Memory B cell (primary cell): ENCODE measurements at regions not wholly inside any gene's neighbourhood (a gene's known extent, or its start where the extent isn't known, plus 50 kb on each side); places are given as distances from the start of the nearest gene placed in this dataset.
"Not testable (repeated sequence)": the region's sequence is repeated elsewhere in the genome, so short reads cannot be mapped to it uniquely, and the experiment has no call there.

Experiments used
- ATAC-seq: fragments of 150-1000 bp; cut with Tn5 transposase; 2 replicates; pipeline ENCODE4 v1.10.0; 2021; ENCODE audit warnings: low read depth, mild to moderate bottlenecking, moderate library complexity
- DNase-seq, 2 donors: peaks; one replicate each; pipeline ENCODE4 v3.0.0; 2022; ENCODE audit warnings: low spot score in 2 of 2
- H3K27ac Mint-ChIP-seq: one replicate; pipeline ENCODE4 v1.8.0; 2022; ENCODE audit warnings: mild to moderate bottlenecking, moderate library complexity, mixed read lengths
- H3K27me3 Mint-ChIP-seq: one replicate; pipeline ENCODE4 v1.8.0; 2022; ENCODE audit warnings: mixed read lengths
- H3K36me3 Mint-ChIP-seq: one replicate; pipeline ENCODE4 v1.8.0; 2022; ENCODE audit warnings: mild to moderate bottlenecking, mixed read lengths
- H3K4me1 Mint-ChIP-seq: one replicate; pipeline ENCODE4 v1.8.0; 2022; ENCODE audit warnings: mixed read lengths
- H3K4me3 Mint-ChIP-seq: one replicate; pipeline ENCODE4 v1.8.0; 2022; ENCODE audit warnings: mild to moderate bottlenecking, moderate library complexity, mixed read lengths
- H3K9me3 Mint-ChIP-seq: one replicate; pipeline ENCODE4 v1.8.0; 2022; ENCODE audit warnings: mixed read lengths

DNA sequence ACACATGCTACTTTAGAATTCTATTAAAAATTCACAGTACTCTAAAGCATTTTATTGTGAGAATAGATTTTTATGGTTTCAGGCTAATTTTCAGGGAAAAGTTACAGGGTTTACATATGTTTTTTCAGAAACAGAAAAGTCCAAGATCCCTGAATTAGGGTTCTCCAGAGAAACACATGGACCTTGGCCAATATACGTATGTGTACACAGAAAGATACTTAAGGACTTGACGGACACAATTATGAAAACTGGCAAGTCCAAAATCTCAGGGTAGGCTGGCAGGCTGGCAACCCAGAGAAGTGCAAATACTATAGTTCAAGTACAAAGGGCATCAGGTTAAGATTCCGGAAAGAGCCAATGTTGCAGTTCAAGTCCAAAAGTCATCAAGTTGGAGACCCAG, 1897.8 kb upstream of the PCDH10 start:
- Mint-ChIP-seq H3K36me3 (no peaks in the 10 kb centered on the region), H3K9me3 (no peaks in the 10 kb centered on the region), H3K27ac (no peak overlapping the region), H3K4me3 (no peak overlapping the region), H3K27me3 (no peaks in the 10 kb centered on the region), H3K4me1 (no peaks in the 10 kb centered on the region)
- no peak for ATAC-seq
- DNase-seq: no peak

DNA sequence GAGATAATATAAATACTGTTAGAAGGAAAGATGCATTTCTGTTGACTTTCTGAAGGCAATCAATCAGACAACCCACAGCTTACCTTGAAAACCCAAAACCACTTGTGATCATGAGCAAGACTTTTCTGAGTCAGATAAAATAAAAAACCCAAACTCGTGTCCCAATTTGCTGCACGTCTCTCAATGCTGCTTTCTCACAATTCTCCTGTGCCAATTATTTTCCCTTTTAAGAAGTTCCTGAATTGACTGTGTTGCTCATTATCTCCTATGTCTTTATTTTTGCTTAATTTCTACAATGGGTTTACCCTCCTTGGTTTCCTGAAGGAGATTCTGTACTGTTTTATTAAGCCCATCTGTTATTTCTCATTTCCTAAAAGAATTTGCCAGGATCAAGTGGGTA, 1891.9 kb upstream of the PCDH10 start:
- no peaks in the 10 kb centered on the region for H3K4me1 Mint-ChIP-seq
- ATAC-seq (no peak), DNase-seq (no peak)
- no peaks in the 10 kb centered on the region for H3K36me3 Mint-ChIP-seq
- no peak overlapping the region for H3K4me3 Mint-ChIP-seq
- peaks cover 3% of the 10 kb centered on the region for H3K9me3 Mint-ChIP-seq
- no peak overlapping the region for H3K27ac Mint-ChIP-seq
- H3K27me3 Mint-ChIP-seq: no peaks in the 10 kb centered on the region

DNA sequence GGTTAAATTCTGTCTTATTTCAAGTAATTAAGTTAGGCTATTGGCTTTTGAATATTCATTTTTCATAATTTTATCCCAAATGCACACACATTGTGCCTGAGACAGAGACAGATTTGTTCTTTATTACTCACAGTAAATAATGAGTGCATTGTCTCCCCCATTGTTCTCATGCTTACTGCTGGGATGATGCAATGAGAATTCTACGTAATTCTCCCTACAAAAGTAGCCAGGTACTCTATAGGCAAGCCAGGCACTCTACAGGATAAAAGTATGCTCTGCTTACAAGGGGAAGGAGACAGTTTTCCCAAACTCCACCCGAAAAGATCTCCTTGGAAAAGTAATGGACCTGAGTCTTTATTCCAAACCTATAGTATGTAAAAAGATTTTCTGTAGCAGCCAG, 1890.7 kb upstream of the PCDH10 start:
- H3K36me3 Mint-ChIP-seq: no peaks in the 10 kb centered on the region
- H3K4me3 Mint-ChIP-seq: no peak overlapping the region
- ATAC-seq: no peak
- no peak for DNase-seq
- H3K9me3 Mint-ChIP-seq: peaks cover 3% of the 10 kb centered on the region
- H3K4me1 Mint-ChIP-seq: no peaks in the 10 kb centered on the region
- no peaks in the 10 kb centered on the region for H3K27me3 Mint-ChIP-seq
- no peak overlapping the region for H3K27ac Mint-ChIP-seq

DNA sequence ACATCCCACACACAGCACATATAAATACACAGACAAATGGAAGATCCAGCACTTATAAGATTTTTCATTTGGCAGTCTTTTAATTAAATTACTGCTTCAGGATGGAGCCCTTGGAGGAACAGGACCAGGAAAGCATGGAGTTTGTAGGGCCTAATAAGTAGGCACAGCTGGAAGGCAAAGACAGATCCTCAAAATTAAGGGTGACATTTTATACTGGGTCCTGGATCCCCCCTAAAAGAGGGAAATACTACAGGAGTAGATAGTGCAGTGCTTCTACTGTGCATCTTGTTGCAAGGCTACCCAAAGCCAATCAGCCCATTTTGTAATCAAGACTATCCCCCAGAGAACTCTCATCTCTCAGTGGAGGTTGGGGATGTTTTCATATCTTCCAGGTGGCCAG, 1860.7 kb upstream of the PCDH10 start:
- Mint-ChIP-seq H3K4me1 (no peaks in the 10 kb centered on the region), H3K27ac (no peak overlapping the region), H3K27me3 (no peaks in the 10 kb centered on the region), H3K36me3 (no peaks in the 10 kb centered on the region), H3K9me3 (peaks cover 7% of the 10 kb centered on the region), H3K4me3 (no peak overlapping the region)
- DNase-seq (no peak), ATAC-seq (no peak)

DNA sequence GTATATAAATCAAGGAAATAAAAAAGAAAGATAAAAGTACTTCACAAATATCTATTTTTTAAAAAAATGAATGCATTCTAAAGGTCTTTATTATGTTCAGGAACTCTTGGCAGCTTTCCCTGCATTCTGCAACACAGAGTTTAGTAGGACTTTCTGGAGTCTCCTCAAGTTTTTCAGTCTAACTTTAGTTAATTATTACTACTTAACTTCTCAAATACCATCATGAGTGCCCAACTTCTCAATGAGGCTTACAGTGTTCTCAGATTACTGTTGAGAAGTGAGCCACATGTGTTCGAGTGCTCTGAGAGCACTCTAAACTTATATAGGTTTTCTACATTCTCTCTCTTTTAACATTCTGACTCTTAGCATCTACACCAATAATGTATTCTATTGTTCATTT, 1852.9 kb upstream of the PCDH10 start:
- Mint-ChIP-seq H3K9me3 (peaks cover 1% of the 10 kb centered on the region), H3K27ac (no peak overlapping the region), H3K36me3 (no peaks in the 10 kb centered on the region), H3K27me3 (no peaks in the 10 kb centered on the region), H3K4me1 (no peaks in the 10 kb centered on the region), H3K4me3 (no peak overlapping the region)
- DNase-seq (no peak), ATAC-seq (no peak)

DNA sequence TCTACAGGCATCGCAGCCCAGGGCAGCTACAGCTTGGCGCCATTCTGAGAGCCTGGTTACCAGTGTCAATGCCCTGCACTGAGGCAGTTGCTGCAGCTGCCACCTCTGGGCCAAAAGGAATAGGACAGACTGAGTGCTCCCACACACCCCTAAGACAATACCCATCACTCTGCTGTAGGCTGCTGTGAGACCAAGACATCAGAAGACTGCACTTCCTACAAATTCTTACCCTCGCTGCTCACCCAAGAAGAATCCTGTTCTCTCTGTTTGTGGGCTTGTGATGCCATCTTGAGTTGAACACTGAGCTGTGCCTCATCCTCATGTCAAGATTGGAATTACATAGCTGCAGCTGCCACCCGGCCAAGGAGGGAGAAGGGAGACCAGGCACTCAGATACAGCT, 1847.0 kb upstream of the PCDH10 start:
- Mint-ChIP-seq H3K36me3 (no peaks in the 10 kb centered on the region), H3K4me3 (no peak overlapping the region), H3K9me3 (peaks cover 3% of the 10 kb centered on the region), H3K4me1 (no peaks in the 10 kb centered on the region), H3K27me3 (no peaks in the 10 kb centered on the region), H3K27ac (no peak overlapping the region)
- DNase-seq (no peak), ATAC-seq (no peak)

DNA sequence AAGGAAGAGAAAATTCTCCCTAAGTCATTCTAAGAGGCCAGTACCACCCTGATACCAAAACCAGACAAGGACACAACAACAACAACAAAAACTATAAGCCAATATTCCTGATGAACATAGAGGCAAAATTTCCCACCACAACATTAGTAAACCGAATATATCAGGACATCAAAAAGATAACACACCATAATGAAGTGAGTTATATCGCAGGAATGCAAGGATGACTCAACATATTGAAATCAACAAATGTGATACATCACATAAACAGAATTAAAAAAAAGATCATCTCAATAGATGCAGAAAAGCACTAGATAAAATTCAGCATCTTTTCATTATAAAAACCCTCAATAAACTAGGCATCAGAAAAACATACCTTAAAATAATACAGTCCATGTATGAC, 1844.4 kb upstream of the PCDH10 start:
- Mint-ChIP-seq H3K4me1 (no peaks in the 10 kb centered on the region), H3K9me3 (peaks cover 3% of the 10 kb centered on the region), H3K4me3 (no peak overlapping the region), H3K27me3 (no peaks in the 10 kb centered on the region), H3K27ac (no peak overlapping the region), H3K36me3 (no peaks in the 10 kb centered on the region)
- ATAC-seq (no peak), DNase-seq (no peak)

DNA sequence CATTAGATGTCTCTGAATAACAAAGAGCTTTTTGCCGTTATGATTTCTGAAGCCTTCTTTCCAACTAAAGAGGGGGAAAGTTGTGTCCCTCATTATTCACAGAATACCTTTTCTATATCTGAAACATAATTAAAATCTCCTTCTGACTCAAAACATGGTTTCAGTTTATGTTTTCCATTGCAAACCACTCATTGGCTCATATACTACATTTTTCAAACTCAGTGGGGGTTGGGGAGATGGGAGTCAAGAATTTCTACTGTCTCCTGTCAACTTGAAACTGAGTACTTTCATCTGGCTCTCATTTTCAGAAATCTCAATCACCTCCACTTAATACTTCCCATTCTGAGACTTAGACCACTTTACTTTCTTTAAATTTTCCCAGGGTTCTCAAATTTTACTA, 1839.5 kb upstream of the PCDH10 start:
- Mint-ChIP-seq H3K4me1 (no peaks in the 10 kb centered on the region), H3K27me3 (no peaks in the 10 kb centered on the region), H3K36me3 (no peaks in the 10 kb centered on the region), H3K9me3 (peaks cover 4% of the 10 kb centered on the region), H3K4me3 (no peak overlapping the region), H3K27ac (no peak overlapping the region)
- ATAC-seq (no peak), DNase-seq (no peak)

DNA sequence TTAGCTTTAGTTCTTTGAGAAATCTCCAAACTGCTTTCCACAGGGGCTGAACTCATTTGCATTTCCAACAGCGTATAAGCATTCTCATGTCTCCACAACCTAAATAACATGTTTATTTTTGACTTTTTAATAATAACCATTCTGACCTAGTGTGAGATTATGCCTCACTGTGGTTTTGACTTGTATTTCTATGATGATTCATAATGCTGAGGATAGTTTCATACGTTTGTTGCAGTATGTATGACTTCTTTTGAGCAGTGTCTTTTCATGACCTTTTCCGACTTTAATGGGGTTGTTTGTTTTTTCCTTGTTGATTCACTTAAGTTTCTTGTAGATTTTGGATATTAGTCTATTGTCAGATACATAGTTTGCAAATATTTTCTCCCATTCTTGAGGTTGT, 1833.0 kb upstream of the PCDH10 start:
- peaks cover 5% of the 10 kb centered on the region for H3K9me3 Mint-ChIP-seq
- ATAC-seq (no peak), DNase-seq (no peak)

DNA sequence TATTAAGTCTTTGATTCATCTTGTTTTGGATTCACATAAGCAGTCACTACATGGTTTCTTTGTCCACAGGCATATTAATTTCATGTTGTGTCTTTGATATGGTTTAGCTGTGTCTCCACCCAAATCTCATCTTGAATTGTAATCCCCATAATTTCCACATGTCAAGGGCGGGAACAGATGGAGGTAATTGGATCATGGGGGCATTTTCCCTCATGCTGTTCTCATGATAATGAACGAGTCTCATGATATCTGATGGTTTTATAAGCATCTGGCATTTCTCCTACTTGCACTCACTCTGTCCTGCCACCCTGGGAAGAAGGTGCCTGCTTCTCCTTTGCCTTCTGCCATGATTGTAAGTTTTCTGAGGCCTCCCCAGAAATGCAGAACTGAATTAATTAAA, 1811.2 kb upstream of the PCDH10 start:
- ATAC-seq (no peak), DNase-seq (no peak)
- H3K27me3 Mint-ChIP-seq: no peaks in the 10 kb centered on the region
- H3K4me1 Mint-ChIP-seq: no peaks in the 10 kb centered on the region
- H3K27ac Mint-ChIP-seq: no peak overlapping the region
- no peaks in the 10 kb centered on the region for H3K9me3 Mint-ChIP-seq
- no peaks in the 10 kb centered on the region for H3K36me3 Mint-ChIP-seq
- no peak overlapping the region for H3K4me3 Mint-ChIP-seq

More for the DNA sequence above, 1833.0 kb upstream of the PCDH10 start:
- Mint-ChIP-seq H3K27ac (no peak overlapping the region), H3K27me3 (no peaks in the 10 kb centered on the region), H3K36me3 (no peaks in the 10 kb centered on the region), H3K4me1 (no peaks in the 10 kb centered on the region), H3K4me3 (no peak overlapping the region)

DNA sequence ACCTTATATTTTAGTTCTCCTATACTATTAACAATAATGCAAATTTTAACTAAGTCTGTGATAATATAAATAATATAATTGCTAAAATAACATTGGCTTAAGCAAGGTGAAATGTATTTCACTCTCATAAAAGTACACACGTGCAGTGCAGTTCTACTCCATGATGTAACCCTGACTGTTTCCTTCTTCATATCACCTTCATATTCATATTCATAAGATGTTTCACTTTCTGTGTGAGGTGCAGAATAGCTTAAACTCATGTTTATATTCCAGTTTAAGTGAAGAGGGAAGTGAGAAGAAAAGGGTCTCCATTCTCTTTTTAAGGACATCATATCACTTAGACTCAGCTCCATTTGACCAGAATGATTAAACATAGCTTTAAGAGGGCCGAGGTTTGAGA, 1810.0 kb upstream of the PCDH10 start:
- no peak for DNase-seq
- ATAC-seq: no peak
- Mint-ChIP-seq H3K9me3 (no peaks in the 10 kb centered on the region), H3K36me3 (no peaks in the 10 kb centered on the region), H3K4me1 (no peaks in the 10 kb centered on the region), H3K4me3 (no peak overlapping the region), H3K27ac (no peak overlapping the region), H3K27me3 (no peaks in the 10 kb centered on the region)

DNA sequence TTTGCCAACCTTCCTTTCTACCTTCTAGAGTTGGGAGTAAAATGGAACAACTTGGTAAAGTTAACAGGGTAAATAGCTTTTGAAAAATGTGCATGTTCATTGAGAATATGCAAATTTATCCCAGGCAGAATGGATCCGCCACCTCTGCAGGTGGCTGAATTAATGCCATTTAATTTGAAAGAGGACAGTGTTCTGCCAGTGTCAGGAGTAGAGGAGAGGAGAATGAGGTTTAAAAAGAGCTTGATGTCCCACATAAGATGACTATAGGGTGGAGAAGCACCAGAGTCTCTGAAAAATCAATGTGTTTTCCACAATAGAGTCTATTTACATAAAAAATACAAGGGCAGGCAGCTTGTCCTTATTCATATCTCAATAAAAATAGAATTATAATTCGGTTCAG, 1804.3 kb upstream of the PCDH10 start:
- DNase-seq (no peak), ATAC-seq (no peak)
- Mint-ChIP-seq H3K27ac (no peak overlapping the region), H3K27me3 (no peaks in the 10 kb centered on the region), H3K9me3 (peaks cover 2% of the 10 kb centered on the region), H3K36me3 (no peaks in the 10 kb centered on the region), H3K4me1 (no peaks in the 10 kb centered on the region), H3K4me3 (no peak overlapping the region)

DNA sequence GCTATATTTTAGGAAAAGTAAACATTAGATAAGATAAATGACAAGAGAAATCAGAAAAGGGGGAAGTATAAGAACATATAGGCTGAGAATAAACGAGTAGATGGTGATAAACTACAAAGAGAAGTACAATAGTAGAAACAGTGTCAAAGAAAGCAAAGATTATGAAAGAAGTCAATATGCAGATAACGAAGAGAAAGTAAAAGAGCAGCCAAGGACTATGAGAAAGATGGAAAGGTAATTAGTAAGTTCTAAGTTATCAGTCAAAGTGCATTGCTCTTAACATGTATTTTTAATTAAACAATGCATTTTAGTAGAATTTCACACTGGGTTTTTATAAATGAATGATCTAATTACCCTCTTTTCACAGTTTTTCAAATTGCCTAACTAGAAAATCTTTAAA, 1801.3 kb upstream of the PCDH10 start:
- Mint-ChIP-seq H3K4me1 (no peaks in the 10 kb centered on the region), H3K36me3 (no peaks in the 10 kb centered on the region), H3K4me3 (no peak overlapping the region), H3K9me3 (peaks cover 2% of the 10 kb centered on the region), H3K27me3 (no peaks in the 10 kb centered on the region), H3K27ac (no peak overlapping the region)
- no peak for ATAC-seq
- no peak for DNase-seq

DNA sequence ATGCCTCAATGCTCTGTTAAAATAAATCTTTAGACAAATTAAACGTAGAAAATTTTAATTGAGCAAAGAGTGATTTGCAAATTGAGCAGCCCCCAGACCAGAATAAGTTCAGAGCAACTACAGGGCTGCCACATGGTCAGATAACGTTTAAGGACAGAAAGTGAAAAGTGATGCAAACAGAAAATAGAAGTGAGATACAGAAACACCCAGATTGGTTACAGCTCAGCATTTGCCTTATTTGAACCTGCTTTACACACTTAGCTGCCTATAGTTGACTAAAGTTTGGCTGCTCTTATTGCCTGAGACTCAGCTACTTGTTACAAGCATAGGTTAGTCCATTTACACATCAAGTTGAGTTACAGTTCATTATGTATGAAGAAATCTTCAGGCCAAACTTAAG, 1800.8 kb upstream of the PCDH10 start:
- no peaks in the 10 kb centered on the region for H3K36me3 Mint-ChIP-seq
- no peaks in the 10 kb centered on the region for H3K27me3 Mint-ChIP-seq
- no peak for ATAC-seq
- no peak for DNase-seq
- H3K4me1 Mint-ChIP-seq: no peaks in the 10 kb centered on the region
- peaks cover 3% of the 10 kb centered on the region for H3K9me3 Mint-ChIP-seq
- H3K4me3 Mint-ChIP-seq: no peak overlapping the region
- H3K27ac Mint-ChIP-seq: no peak overlapping the region

DNA sequence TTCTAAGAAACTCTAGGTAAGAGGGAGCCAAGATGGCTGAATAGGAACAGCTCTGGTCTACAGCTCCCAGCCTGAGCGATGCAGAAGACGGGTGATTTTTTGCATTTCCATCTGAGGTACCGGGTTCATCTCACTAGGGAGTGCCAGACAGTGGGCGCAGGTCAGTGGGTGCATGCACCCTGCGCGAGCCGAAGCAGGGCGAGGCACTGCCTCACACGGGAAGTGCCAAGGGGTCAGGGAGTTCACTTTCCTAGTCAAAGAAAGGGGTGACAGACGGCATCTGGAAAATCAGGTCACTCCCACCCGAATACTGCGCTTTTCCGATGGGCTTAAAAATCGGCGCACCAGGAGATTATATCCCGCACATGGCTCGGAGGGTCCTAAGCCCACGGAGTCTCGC, 1796.7 kb upstream of the PCDH10 start:
- DNase-seq, H3K27ac Mint-ChIP-seq, H3K9me3 Mint-ChIP-seq, H3K36me3 Mint-ChIP-seq, H3K4me3 Mint-ChIP-seq, H3K4me1 Mint-ChIP-seq, H3K27me3 Mint-ChIP-seq, ATAC-seq: not testable (repeated sequence)

DNA sequence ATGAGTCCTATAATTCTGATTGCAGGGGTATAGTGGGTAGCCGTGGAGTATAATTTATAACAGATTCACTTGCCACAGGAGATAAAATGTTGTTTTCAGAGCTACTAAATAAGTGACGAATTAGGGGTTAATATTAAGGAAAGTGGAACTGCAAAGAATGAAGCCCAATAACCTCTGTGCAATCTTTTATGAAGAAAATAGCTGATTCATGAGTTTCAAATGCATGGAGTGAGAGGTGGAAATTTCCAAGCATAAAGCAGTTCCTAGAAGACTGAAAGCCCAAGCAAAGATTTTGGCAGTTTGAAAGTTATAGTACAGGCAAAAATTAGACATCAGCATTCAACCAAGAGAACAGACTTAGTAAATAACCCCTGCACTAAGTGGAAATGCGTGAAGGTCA, 1782.4 kb upstream of the PCDH10 start:
- H3K27me3 Mint-ChIP-seq: no peaks in the 10 kb centered on the region
- no peaks in the 10 kb centered on the region for H3K9me3 Mint-ChIP-seq
- H3K4me1 Mint-ChIP-seq: no peaks in the 10 kb centered on the region
- ATAC-seq: no peak
- no peak for DNase-seq
- no peak overlapping the region for H3K4me3 Mint-ChIP-seq
- no peak overlapping the region for H3K27ac Mint-ChIP-seq
- no peaks in the 10 kb centered on the region for H3K36me3 Mint-ChIP-seq
